GDM1 (cell line): ENCODE measurements at regions not wholly inside any gene's neighbourhood (a gene's known extent, or its start where the extent isn't known, plus 50 kb on each side); places are given as distances from the start of the nearest gene placed in this dataset.

ENCODE experiments used
- DNase-seq: peaks from one replicate; lab custom pipeline; 2025; lab: John Stamatoyannopoulos, UW

- DNase-seq, result no peak
These were observed 70.3 kb upstream of the BDNF start for GRCh38 chr11:27770576-27770975.

GRCh38 chr11:27763736-27764135 lies 63.5 kb upstream of the BDNF start:
- DNase-seq, result no peak

- DNase-seq, result no peak
These were observed 61.1 kb upstream of the BDNF start for GRCh38 chr11:27761356-27761755.

- no peak for DNase-seq
These were observed 57.7 kb upstream of the BDNF start for GRCh38 chr11:27757953-27758352.

GRCh38 chr11:27754035-27755017 lies 54.1 kb upstream of the BDNF start:
- no peak for DNase-seq
